ENCODE measurements at regions not wholly inside any gene's neighbourhood (a gene's known extent, or its start where the extent isn't known, plus 50 kb on each side); places are given as distances from the start of the nearest gene placed in this dataset.

GRCh38 chr13:44887515-44887914 lies 101.8 kb downstream of the NUFIP1 start:
- Histone ChIP-seq H3K9ac (ENCODE audit: low read length in 5 of 5) (no peak overlapping the region), H3K27ac (ENCODE audit: low read depth, low read length) (no peak overlapping the region), H3K36me3 (ENCODE audit: control insufficient read depth in 5 of 5, insufficient read depth in 5 of 5, low read length in 5 of 5) (no peaks in the 10 kb centered on the region), H3K27me3 (ENCODE audit: control insufficient read depth in 5 of 5, insufficient read depth in 4 of 5, low read length in 5 of 5) (no peaks in the 10 kb centered on the region), H3K4me1 (ENCODE audit: control insufficient read depth in 5 of 5, insufficient read depth in 5 of 5, low read length in 5 of 5) (no peaks in the 10 kb centered on the region), H3K9me3 (ENCODE audit: control insufficient read depth in 5 of 5, low read length in 5 of 5) (no peaks in the 10 kb centered on the region), H3K4me3 (ENCODE audit: low read depth in 1 of 5, low read length in 5 of 5) (no peak overlapping the region)

DNA sequence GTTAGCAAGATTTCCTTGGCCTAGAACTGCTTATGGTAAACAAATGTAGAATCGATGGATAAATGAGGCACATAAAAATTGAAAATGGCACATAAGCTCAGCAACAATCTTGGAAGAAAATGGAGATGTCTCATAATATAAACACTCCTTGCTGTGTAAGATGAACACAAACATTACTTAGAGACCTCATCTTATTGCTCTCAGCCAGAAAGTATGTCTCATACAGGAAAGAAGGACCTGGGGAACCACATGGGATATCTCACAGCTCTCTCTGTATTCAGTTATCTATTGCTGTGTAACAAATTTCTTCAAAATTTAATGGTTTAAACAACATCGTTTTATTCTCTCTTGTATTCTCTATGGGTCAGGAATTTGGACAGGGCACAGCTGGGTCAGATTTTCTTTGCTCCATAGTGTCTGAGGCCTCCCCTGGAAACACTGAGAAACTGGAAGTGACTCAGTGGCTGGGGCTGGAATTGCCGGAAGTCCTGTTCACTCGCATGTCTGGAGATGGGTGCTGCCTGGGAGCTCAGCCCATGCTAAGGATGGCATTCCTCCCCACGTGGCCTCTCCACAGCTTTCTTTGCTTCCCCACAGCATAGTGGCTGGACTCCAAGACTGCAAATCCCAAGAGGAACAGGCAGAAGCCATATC lies 105.1 kb downstream of the NUFIP1 start:
- Histone ChIP-seq H3K27ac (ENCODE audit: low read depth, low read length) (no peak overlapping the region), H3K4me1 (ENCODE audit: control insufficient read depth in 5 of 5, insufficient read depth in 5 of 5, low read length in 5 of 5) (no peaks in the 10 kb centered on the region)

GRCh38 chr13:44879452-44880058 lies 109.7 kb downstream of the NUFIP1 start:
- peaks cover 0 to 5% (median 0%) of the 10 kb centered on the region in 5 donors for H3K27me3 ChIP-seq (ENCODE audit: control insufficient read depth in 5 of 5, insufficient read depth in 4 of 5, low read length in 5 of 5)
- H3K4me3 ChIP-seq (ENCODE audit: low read depth in 1 of 5, low read length in 5 of 5) = no peak overlapping the region
- no peak overlapping the region for H3K9ac ChIP-seq (ENCODE audit: low read length in 5 of 5)

More for the DNA sequence above, 105.1 kb downstream of the NUFIP1 start:
- no peak overlapping the region for H3K4me3 ChIP-seq (ENCODE audit: low read depth in 1 of 5, low read length in 5 of 5)
- no peaks in the 10 kb centered on the region for H3K9me3 ChIP-seq (ENCODE audit: control insufficient read depth in 5 of 5, low read length in 5 of 5)
- no peak overlapping the region for H3K9ac ChIP-seq (ENCODE audit: low read length in 5 of 5)
- H3K36me3 ChIP-seq (ENCODE audit: control insufficient read depth in 5 of 5, insufficient read depth in 5 of 5, low read length in 5 of 5) = no peaks in the 10 kb centered on the region
- H3K27me3 ChIP-seq (ENCODE audit: control insufficient read depth in 5 of 5, insufficient read depth in 4 of 5, low read length in 5 of 5) = no peaks in the 10 kb centered on the region

DNA sequence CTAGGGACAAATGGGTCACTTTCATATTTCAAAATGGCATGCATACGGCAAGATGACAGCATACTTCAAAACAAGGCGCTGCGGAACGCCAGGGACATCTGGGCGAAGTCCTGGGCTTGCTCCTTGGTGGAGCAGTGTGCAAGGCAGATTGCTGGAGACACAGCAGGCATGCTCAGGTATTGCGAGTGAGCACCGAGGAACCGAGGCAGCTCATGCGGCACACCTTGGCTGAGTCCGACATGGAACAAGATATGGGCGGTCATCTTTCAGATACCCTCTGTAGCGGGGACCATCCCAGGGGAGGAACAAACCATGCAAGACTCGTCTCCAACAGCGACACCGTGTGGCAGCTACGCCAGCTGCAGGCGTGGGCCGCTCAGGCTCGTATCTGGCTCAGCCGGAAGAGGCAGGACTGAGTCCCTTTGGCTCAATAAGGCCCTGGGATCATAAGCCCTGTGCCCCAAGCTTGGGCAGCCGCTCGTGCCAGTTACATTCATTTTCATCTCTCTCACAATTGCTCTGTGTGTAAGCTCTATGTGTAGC lies 112.4 kb downstream of the NUFIP1 start:
- Histone ChIP-seq H3K4me1 (ENCODE audit: control insufficient read depth in 5 of 5, insufficient read depth in 5 of 5, low read length in 5 of 5) (no peaks in the 10 kb centered on the region), H3K27me3 (ENCODE audit: control insufficient read depth in 5 of 5, insufficient read depth in 4 of 5, low read length in 5 of 5) (peaks cover 0 to 5% (median 0%) of the 10 kb centered on the region in 5 donors), H3K9me3 (ENCODE audit: control insufficient read depth in 5 of 5, low read length in 5 of 5) (peaks cover 0 to 9% (median 8%) of the 10 kb centered on the region in 5 donors), H3K4me3 (ENCODE audit: low read depth in 1 of 5, low read length in 5 of 5) (peak overlapping the region in 1 of 5 donors; percentile 40), H3K9ac (ENCODE audit: low read length in 5 of 5) (no peak overlapping the region), H3K36me3 (ENCODE audit: control insufficient read depth in 5 of 5, insufficient read depth in 5 of 5, low read length in 5 of 5) (no peaks in the 10 kb centered on the region), H3K27ac (ENCODE audit: low read depth, low read length) (no peak overlapping the region)

More at GRCh38 chr13:44879452-44880058, 109.7 kb downstream of the NUFIP1 start:
- no peaks in the 10 kb centered on the region for H3K36me3 ChIP-seq (ENCODE audit: control insufficient read depth in 5 of 5, insufficient read depth in 5 of 5, low read length in 5 of 5)
- H3K27ac ChIP-seq (ENCODE audit: low read depth, low read length) = no peak overlapping the region
- H3K4me1 ChIP-seq (ENCODE audit: control insufficient read depth in 5 of 5, insufficient read depth in 5 of 5, low read length in 5 of 5) = no peaks in the 10 kb centered on the region
- H3K9me3 ChIP-seq (ENCODE audit: control insufficient read depth in 5 of 5, low read length in 5 of 5) = peaks cover 0 to 9% (median 8%) of the 10 kb centered on the region in 5 donors

- no peak overlapping the region for H3K9ac ChIP-seq (ENCODE audit: low read length in 5 of 5)
- H3K4me3 ChIP-seq (ENCODE audit: low read depth in 1 of 5, low read length in 5 of 5) = no peak overlapping the region
- H3K9me3 ChIP-seq (ENCODE audit: control insufficient read depth in 5 of 5, low read length in 5 of 5) = peaks cover 0 to 9% (median 8%) of the 10 kb centered on the region in 5 donors
- no peaks in the 10 kb centered on the region for H3K36me3 ChIP-seq (ENCODE audit: control insufficient read depth in 5 of 5, insufficient read depth in 5 of 5, low read length in 5 of 5)
- H3K4me1 ChIP-seq (ENCODE audit: control insufficient read depth in 5 of 5, insufficient read depth in 5 of 5, low read length in 5 of 5) = no peaks in the 10 kb centered on the region
- H3K27ac ChIP-seq (ENCODE audit: low read depth, low read length) = no peak overlapping the region
- peaks cover 0 to 10% (median 2%) of the 10 kb centered on the region in 5 donors for H3K27me3 ChIP-seq (ENCODE audit: control insufficient read depth in 5 of 5, insufficient read depth in 4 of 5, low read length in 5 of 5)
These were observed 114.2 kb downstream of the NUFIP1 start for GRCh38 chr13:44874886-44875630.

DNA sequence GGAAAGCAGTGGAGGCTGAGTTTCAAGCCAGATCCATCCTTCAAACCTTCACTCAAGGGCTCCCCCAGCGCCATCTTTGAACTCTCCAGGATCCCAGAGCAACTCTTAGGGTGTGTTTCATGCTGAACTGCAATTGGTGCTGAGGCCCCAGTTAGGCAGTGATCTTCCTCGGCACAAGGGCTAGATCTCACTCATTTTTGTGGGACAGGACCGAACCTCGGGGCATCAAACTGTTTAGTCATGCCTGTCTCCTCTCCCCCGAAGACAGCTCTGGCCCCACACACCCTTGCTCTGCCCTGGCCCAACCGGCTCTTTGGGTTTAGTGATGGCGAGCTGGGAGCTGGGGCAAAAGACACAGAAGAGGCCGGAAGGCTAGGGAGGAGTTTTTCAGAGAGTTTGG lies 115.1 kb downstream of the NUFIP1 start:
- Histone ChIP-seq H3K9ac (ENCODE audit: low read length in 5 of 5) (no peak overlapping the region), H3K4me1 (ENCODE audit: control insufficient read depth in 5 of 5, insufficient read depth in 5 of 5, low read length in 5 of 5) (no peaks in the 10 kb centered on the region), H3K27ac (ENCODE audit: low read depth, low read length) (no peak overlapping the region), H3K4me3 (ENCODE audit: low read depth in 1 of 5, low read length in 5 of 5) (no peak overlapping the region), H3K27me3 (ENCODE audit: control insufficient read depth in 5 of 5, insufficient read depth in 4 of 5, low read length in 5 of 5) (peaks cover 0 to 10% (median 2%) of the 10 kb centered on the region in 5 donors), H3K36me3 (ENCODE audit: control insufficient read depth in 5 of 5, insufficient read depth in 5 of 5, low read length in 5 of 5) (no peaks in the 10 kb centered on the region), H3K9me3 (ENCODE audit: control insufficient read depth in 5 of 5, low read length in 5 of 5) (peaks cover 0 to 9% (median 8%) of the 10 kb centered on the region in 5 donors)

DNA sequence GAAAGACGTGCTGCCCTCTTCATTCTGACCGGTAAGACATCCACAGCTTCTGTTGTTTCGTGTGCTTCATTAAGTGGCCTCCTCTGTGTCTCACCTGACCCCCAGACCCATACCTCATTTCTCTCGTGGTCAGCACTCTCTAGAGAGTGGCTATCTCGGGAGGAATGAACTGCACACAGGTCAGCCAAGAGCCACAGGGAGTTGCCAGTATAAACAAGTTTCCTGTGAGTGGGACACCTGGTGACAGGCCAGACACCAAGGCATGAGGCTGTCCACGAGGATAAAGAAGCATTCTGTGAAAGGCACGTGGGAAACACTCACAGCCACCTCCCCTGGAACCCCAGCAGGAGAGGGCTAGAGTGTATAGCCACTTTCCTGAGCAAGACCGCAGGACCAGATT lies 115.8 kb downstream of the NUFIP1 start:
- Histone ChIP-seq H3K4me3 (ENCODE audit: low read depth in 1 of 5, low read length in 5 of 5) (no peak overlapping the region), H3K9ac (ENCODE audit: low read length in 5 of 5) (no peak overlapping the region), H3K9me3 (ENCODE audit: control insufficient read depth in 5 of 5, low read length in 5 of 5) (peaks cover 0 to 9% (median 8%) of the 10 kb centered on the region in 5 donors)

DNA sequence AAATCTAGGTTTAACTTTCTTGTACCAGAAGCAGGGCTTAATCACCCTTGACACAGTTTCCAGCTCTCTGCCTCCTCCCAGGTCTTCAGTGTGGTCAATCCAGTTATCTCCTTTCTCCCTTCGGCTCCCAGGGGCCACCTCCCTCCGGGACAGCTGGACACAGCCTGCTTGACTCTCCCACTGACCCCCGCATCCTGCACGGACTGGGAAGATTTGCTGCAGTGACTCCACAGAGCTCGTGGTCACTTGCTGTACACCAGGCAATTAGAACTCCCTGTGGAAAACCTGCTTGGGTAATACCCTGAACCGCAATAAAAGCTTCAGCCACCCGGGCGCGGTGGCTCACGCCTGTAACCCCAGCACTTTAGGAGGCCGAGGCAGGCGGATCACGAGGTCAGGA lies 116.5 kb downstream of the NUFIP1 start:
- H3K27ac ChIP-seq (ENCODE audit: low read depth, low read length) = no peak overlapping the region
- peak overlapping the region in 1 of 5 donors; percentile 34 for H3K4me3 ChIP-seq (ENCODE audit: low read depth in 1 of 5, low read length in 5 of 5)
- peaks cover 0 to 9% (median 8%) of the 10 kb centered on the region in 5 donors for H3K9me3 ChIP-seq (ENCODE audit: control insufficient read depth in 5 of 5, low read length in 5 of 5)
- H3K9ac ChIP-seq (ENCODE audit: low read length in 5 of 5) = no peak overlapping the region
- no peaks in the 10 kb centered on the region for H3K4me1 ChIP-seq (ENCODE audit: control insufficient read depth in 5 of 5, insufficient read depth in 5 of 5, low read length in 5 of 5)
- no peaks in the 10 kb centered on the region for H3K36me3 ChIP-seq (ENCODE audit: control insufficient read depth in 5 of 5, insufficient read depth in 5 of 5, low read length in 5 of 5)
- H3K27me3 ChIP-seq (ENCODE audit: control insufficient read depth in 5 of 5, insufficient read depth in 4 of 5, low read length in 5 of 5) = peaks cover 0 to 10% (median 2%) of the 10 kb centered on the region in 5 donors

More for the DNA sequence above, 115.8 kb downstream of the NUFIP1 start:
- no peak overlapping the region for H3K27ac ChIP-seq (ENCODE audit: low read depth, low read length)
- peaks cover 0 to 10% (median 2%) of the 10 kb centered on the region in 5 donors for H3K27me3 ChIP-seq (ENCODE audit: control insufficient read depth in 5 of 5, insufficient read depth in 4 of 5, low read length in 5 of 5)
- no peaks in the 10 kb centered on the region for H3K36me3 ChIP-seq (ENCODE audit: control insufficient read depth in 5 of 5, insufficient read depth in 5 of 5, low read length in 5 of 5)
- H3K4me1 ChIP-seq (ENCODE audit: control insufficient read depth in 5 of 5, insufficient read depth in 5 of 5, low read length in 5 of 5) = no peaks in the 10 kb centered on the region

- Histone ChIP-seq H3K27me3 (ENCODE audit: control insufficient read depth in 5 of 5, insufficient read depth in 4 of 5, low read length in 5 of 5) (peaks cover 0 to 5% (median 2%) of the 10 kb centered on the region in 5 donors), H3K9me3 (ENCODE audit: control insufficient read depth in 5 of 5, low read length in 5 of 5) (no peaks in the 10 kb centered on the region), H3K36me3 (ENCODE audit: control insufficient read depth in 5 of 5, insufficient read depth in 5 of 5, low read length in 5 of 5) (no peaks in the 10 kb centered on the region), H3K9ac (ENCODE audit: low read length in 5 of 5) (no peak overlapping the region), H3K27ac (ENCODE audit: low read depth, low read length) (no peak overlapping the region), H3K4me1 (ENCODE audit: control insufficient read depth in 5 of 5, insufficient read depth in 5 of 5, low read length in 5 of 5) (no peaks in the 10 kb centered on the region), H3K4me3 (ENCODE audit: low read depth in 1 of 5, low read length in 5 of 5) (no peak overlapping the region)
These were observed 118.8 kb downstream of the NUFIP1 start for GRCh38 chr13:44870456-44870929.
